IMR-90 (cell line): ENCODE measurements at regions not wholly inside any gene's neighbourhood (a gene's known extent, or its start where the extent isn't known, plus 50 kb on each side); places are given as distances from the start of the nearest gene placed in this dataset.

Experiments used
- ATAC-seq: fragments of 200-7000 bp; cut with Tn5 transposase; 2 replicates; pipeline ENCODE4 v1.9.1; 2020; ENCODE audit warnings: low read depth, mild to moderate bottlenecking, moderate library complexity
- BruUV-seq: library from RNA; stranded (reverse); fragments of 400-500 nt; replicated peaks from 2 replicates; lab custom pipeline; 2021; lab: Mats Ljungman, UMichigan
- CTCF ChIA-PET: fragments of 300-600 bp; formaldehyde crosslinking; extraction: SDS; loops from one replicate; lab custom pipeline; 2021; ENCODE audit warnings: antibody characterized with exemption; lab: Yijun Ruan, JAX
- POLR2A ChIA-PET: fragments of 300-600 bp; sonication (Branson Sonifier 250); formaldehyde crosslinking; loops from one replicate; lab custom pipeline; 2022; ENCODE audit warnings: antibody characterized with exemption; ENCODE audit not compliant: unreplicated experiment; lab: Charles Lee
- DNase-seq: peaks from one replicate; pipeline ENCODE4 v3.0.0; 2013
- H2AFZ ChIP-seq: replicated peaks from 2 replicates; pipeline ENCODE3; 2013; ENCODE audit warnings: low read length, mild to moderate bottlenecking; ENCODE audit not compliant: poor library complexity
- H2AK5ac ChIP-seq: 2 replicates; pipeline ENCODE4 v1.6.1; 2013; ENCODE audit warnings: low read depth, low read length, inconsistent platforms
- H2AK9ac ChIP-seq: replicated peaks from 2 replicates; pipeline ENCODE3; 2013; ENCODE audit warnings: mild to moderate bottlenecking, low read depth, low read length, moderate library complexity; ENCODE audit not compliant: poor library complexity
- H2BK120ac ChIP-seq: 2 replicates; pipeline ENCODE4 v1.6.1; 2013; ENCODE audit warnings: low read depth, low read length, inconsistent platforms
- H2BK15ac ChIP-seq: 3 replicates; pipeline ENCODE4 v1.6.1; 2013; ENCODE audit warnings: low read depth, low read length, inconsistent platforms
- H2BK20ac ChIP-seq: 2 replicates; pipeline ENCODE4 v1.6.1; 2013; ENCODE audit warnings: low read depth, mild to moderate bottlenecking, inconsistent platforms, low read length, moderate library complexity
- H2BK5ac ChIP-seq: 2 replicates; pipeline ENCODE4 v1.6.1; 2013; ENCODE audit warnings: mild to moderate bottlenecking, low read depth, low read length, inconsistent platforms; ENCODE audit not compliant: poor library complexity, severe bottlenecking
- H3K14ac ChIP-seq: replicated peaks from 2 replicates; pipeline ENCODE4 v1.6.1; 2013; ENCODE audit warnings: low read depth, low read length, inconsistent platforms
- H3K18ac ChIP-seq: 2 replicates; pipeline ENCODE4 v1.6.1; 2013; ENCODE audit warnings: low read depth, low read length, control low read depth
- H3K23ac ChIP-seq: 2 replicates; pipeline ENCODE4 v1.6.1; 2013; ENCODE audit warnings: low read depth, low read length, inconsistent platforms
- H3K27ac ChIP-seq: 2 replicates; pipeline ENCODE4 v1.5.1; 2013; ENCODE audit warnings: mild to moderate bottlenecking, control low read depth, low read length; ENCODE audit not compliant: insufficient read depth
- H3K27me3 ChIP-seq: 2 replicates; pipeline ENCODE4 v1.6.1; 2013; ENCODE audit warnings: low read length; ENCODE audit not compliant: control insufficient read depth, insufficient read depth
- H3K36me3 ChIP-seq: 2 replicates; pipeline ENCODE4 v1.6.1; 2013; ENCODE audit warnings: low read length, mixed read lengths; ENCODE audit not compliant: control insufficient read depth, insufficient read depth
- H3K4ac ChIP-seq: 2 replicates; pipeline ENCODE4 v1.6.1; 2013; ENCODE audit warnings: low read depth, low read length, inconsistent platforms
- H3K4me1 ChIP-seq: 2 replicates; pipeline ENCODE4 v1.6.1; 2013; ENCODE audit warnings: low read length, mixed read lengths; ENCODE audit not compliant: control insufficient read depth, insufficient read depth
- H3K4me2 ChIP-seq: 2 replicates; pipeline ENCODE4 v1.6.1; 2013; ENCODE audit warnings: low read depth, mild to moderate bottlenecking, control low read depth, low read length, moderate library complexity
- H3K4me3 ChIP-seq: 2 replicates; pipeline ENCODE4 v1.5.1; 2013; ENCODE audit warnings: low read depth, mild to moderate bottlenecking, control low read depth, low read length, moderate library complexity; ENCODE audit not compliant: insufficient read depth
- H3K56ac ChIP-seq: 2 replicates; pipeline ENCODE4 v1.6.1; 2013; ENCODE audit warnings: low read length, inconsistent platforms; ENCODE audit not compliant: insufficient read depth; ENCODE audit errors: extremely low read depth
- H3K79me1 ChIP-seq, 2 experiments: 2 replicates each; pipeline ENCODE4 v1.6.1; 2013; ENCODE audit warnings: low read length in 2 of 2, inconsistent platforms in 1 of 2, low read depth in 1 of 2
- H3K9ac ChIP-seq: 2 replicates; pipeline ENCODE4 v1.6.1; 2013; ENCODE audit warnings: low read depth, low read length, control low read depth
- H3K9me1 ChIP-seq: 2 replicates; pipeline ENCODE4 v1.6.1; 2013; ENCODE audit warnings: low read length, inconsistent platforms; ENCODE audit not compliant: insufficient read depth
- H3K9me3 ChIP-seq: 2 replicates; pipeline ENCODE4 v1.6.1; 2013; ENCODE audit warnings: low read length; ENCODE audit not compliant: control insufficient read depth, insufficient read depth
- H4K20me1 ChIP-seq: 2 replicates; pipeline ENCODE4 v1.6.1; 2013; ENCODE audit warnings: low read length, inconsistent platforms; ENCODE audit not compliant: insufficient read depth
- H4K5ac ChIP-seq: 2 replicates; pipeline ENCODE4 v1.6.1; 2013; ENCODE audit warnings: mild to moderate bottlenecking, low read depth, low read length, control low read depth
- H4K8ac ChIP-seq, 2 experiments: 2 replicates each; pipeline ENCODE4 v1.6.1; 2013; ENCODE audit warnings: low read depth in 2 of 2, low read length in 2 of 2, control low read depth in 1 of 2, inconsistent platforms in 1 of 2
- H4K91ac ChIP-seq: 2 replicates; pipeline ENCODE4 v1.6.1; 2013; ENCODE audit warnings: low read depth, low read length, inconsistent platforms; ENCODE audit not compliant: insufficient read depth
- BHLHE40 ChIP-seq: fragments of 150-350 bp; IDR thresholded peaks from 2 replicates; pipeline ENCODE4 v1.6.1; 2016; ENCODE audit warnings: mild to moderate bottlenecking, low read depth, low read length
- CEBPB ChIP-seq: IDR thresholded peaks from 2 replicates; pipeline ENCODE4 v1.6.1; 2012; ENCODE audit warnings: low read depth, low read length, improper control_type of control experiment
- FOS ChIP-seq: fragments of 150-350 bp; IDR thresholded peaks from 2 replicates; pipeline ENCODE4 v1.6.1; 2016; ENCODE audit warnings: low read depth, low read length
- MAZ ChIP-seq: IDR thresholded peaks from 2 replicates; pipeline ENCODE4 v1.6.1; 2012; ENCODE audit warnings: low read depth, mild to moderate bottlenecking, low read length, improper control_type of control experiment, moderate library complexity, borderline replicate concordance
- MXI1 ChIP-seq: IDR thresholded peaks from 2 replicates; pipeline ENCODE4 v1.6.1; 2012; ENCODE audit warnings: low read depth, mild to moderate bottlenecking, low read length, moderate library complexity, borderline replicate concordance
- NFE2L2 ChIP-seq: fragments of 150-350 bp; IDR thresholded peaks from 2 replicates; pipeline ENCODE4 v1.6.1; 2016; ENCODE audit warnings: low read depth, mild to moderate bottlenecking, low read length
- POLR2A ChIP-seq: IDR thresholded peaks from 2 replicates; pipeline ENCODE4 v1.6.1; 2012; ENCODE audit warnings: mild to moderate bottlenecking, low read depth, low read length
- RAD21 ChIP-seq: IDR thresholded peaks from 2 replicates; pipeline ENCODE4 v1.6.1; 2012; ENCODE audit warnings: low read length, improper control_type of control experiment
- RFX5 ChIP-seq: IDR thresholded peaks from 2 replicates; pipeline ENCODE4 v1.8.0; 2012; ENCODE audit warnings: low read depth, mild to moderate bottlenecking, low read length, moderate library complexity
- SMC3 ChIP-seq: fragments of 150-350 bp; IDR thresholded peaks from 2 replicates; pipeline ENCODE4 v1.6.1; 2016; ENCODE audit warnings: low read depth, mild to moderate bottlenecking, antibody characterized with exemption, low read length, moderate library complexity
- WGBS, 2 experiments: methylation state at CpG; one replicate each; pipeline versions ENCODE4 v1.1.5 to v1.1.7; 2013; ENCODE audit warnings: missing lambda C conversion rate in 2 of 2; ENCODE audit not compliant: insufficient read length in 1 of 2; ENCODE audit errors: extremely low coverage in 2 of 2; 5-methylcytosine and 5-hydroxymethylcytosine counted together
- dilution Hi-C: fragments of 300-500 bp; cut with HindIII; formaldehyde crosslinking; loops from one replicate; pipeline ENCODE4 v1.14.3; 2018; ENCODE audit warnings: low sequenced_read_pairs; ENCODE audit not compliant: unreplicated experiment
- in situ Hi-C: fragments of 300-500 bp; cut with MboI; formaldehyde crosslinking; loops from 3 replicates; pipeline ENCODE4 v1.14.3; 2019; ENCODE audit warnings: low sequenced_read_pairs, inconsistent platforms, mixed read lengths
- intact Hi-C: fragments of 100-400 bp; cut with micrococcal nuclease; formaldehyde crosslinking; loops from 2 replicates; pipeline ENCODE4 v1.10.0; 2022
- TF ChIP-seq, protein P1 (sequence below): fragments of 150-350 bp; IDR thresholded peaks from 2 replicates; pipeline ENCODE4 v1.6.1; 2017; ENCODE audit warnings: mild to moderate bottlenecking, antibody characterized with exemption, low read length, low read depth
- TF ChIP-seq, protein P2 (sequence below): fragments of 150-350 bp; IDR thresholded peaks from 2 replicates; pipeline ENCODE4 v1.6.1; 2016; ENCODE audit warnings: low read depth, mild to moderate bottlenecking, low read length, moderate library complexity, borderline replicate concordance
- TF ChIP-seq, protein P3 (sequence below): conservative IDR thresholded peaks from 2 replicates; pipeline ENCODE4 v1.5.1; 2012; ENCODE audit warnings: mild to moderate bottlenecking, low read depth, low read length, improper control_type of control experiment

DNA sequence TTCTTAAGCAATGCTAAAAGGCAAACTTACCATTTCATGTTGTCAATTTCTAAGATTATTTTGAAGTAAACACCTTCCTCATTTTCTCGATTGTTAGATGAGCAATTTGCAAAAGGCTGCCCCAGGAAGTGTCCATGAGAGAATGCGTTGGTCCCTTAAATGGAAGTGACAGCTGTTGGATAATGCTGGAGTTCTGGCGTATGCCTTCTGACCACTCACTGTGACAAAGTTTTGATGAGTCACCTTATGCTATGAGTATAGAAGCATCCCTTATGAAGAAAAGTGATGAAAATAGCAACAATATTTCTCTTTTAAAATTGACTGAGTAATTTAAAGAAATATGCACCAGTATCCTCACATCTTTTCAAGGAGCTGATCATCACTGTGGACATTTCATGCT, 1497.5 kb downstream of the DPP10 start:
- no peak for DNase-seq
- dilution Hi-C loops = no loop called here
- Histone ChIP-seq H2BK20ac (no peak overlapping the region), H2BK5ac (no peak overlapping the region), H3K9me1 (no peaks in the 10 kb centered on the region), H3K27me3 (no peaks in the 10 kb centered on the region), H2BK15ac (no peak overlapping the region), H3K27ac (no peak overlapping the region), H4K20me1 (no peaks in the 10 kb centered on the region), H2BK120ac (no peak overlapping the region), H4K8ac (no peak overlapping the region), H3K79me1 (no peaks in the 10 kb centered on the region), H3K4ac (no peak overlapping the region), H3K23ac (no peak overlapping the region), H3K56ac (no peak overlapping the region), H4K91ac (no peak overlapping the region), H2AK5ac (no peak overlapping the region), H3K18ac (no peak overlapping the region), H2AFZ (no peak overlapping the region), H3K9me3 (peaks cover under 1% of the 10 kb centered on the region; the same call in 1 of the 2 replicates), H3K4me2 (no peak overlapping the region), H3K14ac (no peak overlapping the region), H3K9ac (no peak overlapping the region), H3K4me1 (no peaks in the 10 kb centered on the region), H3K4me3 (no peak overlapping the region), H2AK9ac (no peak overlapping the region), H4K5ac (no peak overlapping the region), H3K36me3 (no peaks in the 10 kb centered on the region)
- no CpG with 5 or more reads among the region's 3 CpGs for WGBS, 2 experiments
- TF ChIP-seq, protein P1, sequence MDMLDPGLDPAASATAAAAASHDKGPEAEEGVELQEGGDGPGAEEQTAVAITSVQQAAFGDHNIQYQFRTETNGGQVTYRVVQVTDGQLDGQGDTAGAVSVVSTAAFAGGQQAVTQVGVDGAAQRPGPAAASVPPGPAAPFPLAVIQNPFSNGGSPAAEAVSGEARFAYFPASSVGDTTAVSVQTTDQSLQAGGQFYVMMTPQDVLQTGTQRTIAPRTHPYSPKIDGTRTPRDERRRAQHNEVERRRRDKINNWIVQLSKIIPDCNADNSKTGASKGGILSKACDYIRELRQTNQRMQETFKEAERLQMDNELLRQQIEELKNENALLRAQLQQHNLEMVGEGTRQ = no peak
- TF ChIP-seq RAD21 = no peak
- TF ChIP-seq MXI1 = no peak
- no peak for TF ChIP-seq CEBPB
- no peak for TF ChIP-seq MAZ
- no peak for TF ChIP-seq BHLHE40
- TF ChIP-seq FOS = no peak
- TF ChIP-seq, protein P2, sequence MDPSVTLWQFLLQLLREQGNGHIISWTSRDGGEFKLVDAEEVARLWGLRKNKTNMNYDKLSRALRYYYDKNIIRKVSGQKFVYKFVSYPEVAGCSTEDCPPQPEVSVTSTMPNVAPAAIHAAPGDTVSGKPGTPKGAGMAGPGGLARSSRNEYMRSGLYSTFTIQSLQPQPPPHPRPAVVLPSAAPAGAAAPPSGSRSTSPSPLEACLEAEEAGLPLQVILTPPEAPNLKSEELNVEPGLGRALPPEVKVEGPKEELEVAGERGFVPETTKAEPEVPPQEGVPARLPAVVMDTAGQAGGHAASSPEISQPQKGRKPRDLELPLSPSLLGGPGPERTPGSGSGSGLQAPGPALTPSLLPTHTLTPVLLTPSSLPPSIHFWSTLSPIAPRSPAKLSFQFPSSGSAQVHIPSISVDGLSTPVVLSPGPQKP = no peak
- no peak for TF ChIP-seq POLR2A
- TF ChIP-seq NFE2L2 = no peak
- no peak for TF ChIP-seq SMC3
- TF ChIP-seq, protein P3, sequence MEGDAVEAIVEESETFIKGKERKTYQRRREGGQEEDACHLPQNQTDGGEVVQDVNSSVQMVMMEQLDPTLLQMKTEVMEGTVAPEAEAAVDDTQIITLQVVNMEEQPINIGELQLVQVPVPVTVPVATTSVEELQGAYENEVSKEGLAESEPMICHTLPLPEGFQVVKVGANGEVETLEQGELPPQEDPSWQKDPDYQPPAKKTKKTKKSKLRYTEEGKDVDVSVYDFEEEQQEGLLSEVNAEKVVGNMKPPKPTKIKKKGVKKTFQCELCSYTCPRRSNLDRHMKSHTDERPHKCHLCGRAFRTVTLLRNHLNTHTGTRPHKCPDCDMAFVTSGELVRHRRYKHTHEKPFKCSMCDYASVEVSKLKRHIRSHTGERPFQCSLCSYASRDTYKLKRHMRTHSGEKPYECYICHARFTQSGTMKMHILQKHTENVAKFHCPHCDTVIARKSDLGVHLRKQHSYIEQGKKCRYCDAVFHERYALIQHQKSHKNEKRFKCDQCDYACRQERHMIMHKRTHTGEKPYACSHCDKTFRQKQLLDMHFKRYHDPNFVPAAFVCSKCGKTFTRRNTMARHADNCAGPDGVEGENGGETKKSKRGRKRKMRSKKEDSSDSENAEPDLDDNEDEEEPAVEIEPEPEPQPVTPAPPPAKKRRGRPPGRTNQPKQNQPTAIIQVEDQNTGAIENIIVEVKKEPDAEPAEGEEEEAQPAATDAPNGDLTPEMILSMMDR = no peak
- TF ChIP-seq RFX5 = no peak
- intact Hi-C loops = no loop called here
- ChIA-PET POLR2A (no interaction called here), CTCF (no interaction called here)
- no TSS peak for BruUV-seq
- no peak for ATAC-seq
- in situ Hi-C loops = no loop called here
